ENCODE measurements at regions not wholly inside any gene's neighbourhood (a gene's known extent, or its start where the extent isn't known, plus 50 kb on each side); places are given as distances from the start of the nearest gene placed in this dataset.

GRCh38 chr16:14002416-14002990 is 68.6 kb upstream of the MRTFB start:
- Histone ChIP-seq H3K9me3 (no peaks in the 10 kb centered on the region), H3K4me3 (peak overlapping the region; percentile 36), H3K27me3 (ENCODE audit: low read depth) (no peaks in the 10 kb centered on the region), H3K27ac (no peak overlapping the region), H3K36me3 (no peaks in the 10 kb centered on the region), H3K4me1 (peaks cover 42% of the 10 kb centered on the region)
- ATAC-seq = no peak
- intact Hi-C loops (cut with DNase I) = no loop called here
- DNase-seq = no peak
- TF ChIP-seq, protein P1, sequence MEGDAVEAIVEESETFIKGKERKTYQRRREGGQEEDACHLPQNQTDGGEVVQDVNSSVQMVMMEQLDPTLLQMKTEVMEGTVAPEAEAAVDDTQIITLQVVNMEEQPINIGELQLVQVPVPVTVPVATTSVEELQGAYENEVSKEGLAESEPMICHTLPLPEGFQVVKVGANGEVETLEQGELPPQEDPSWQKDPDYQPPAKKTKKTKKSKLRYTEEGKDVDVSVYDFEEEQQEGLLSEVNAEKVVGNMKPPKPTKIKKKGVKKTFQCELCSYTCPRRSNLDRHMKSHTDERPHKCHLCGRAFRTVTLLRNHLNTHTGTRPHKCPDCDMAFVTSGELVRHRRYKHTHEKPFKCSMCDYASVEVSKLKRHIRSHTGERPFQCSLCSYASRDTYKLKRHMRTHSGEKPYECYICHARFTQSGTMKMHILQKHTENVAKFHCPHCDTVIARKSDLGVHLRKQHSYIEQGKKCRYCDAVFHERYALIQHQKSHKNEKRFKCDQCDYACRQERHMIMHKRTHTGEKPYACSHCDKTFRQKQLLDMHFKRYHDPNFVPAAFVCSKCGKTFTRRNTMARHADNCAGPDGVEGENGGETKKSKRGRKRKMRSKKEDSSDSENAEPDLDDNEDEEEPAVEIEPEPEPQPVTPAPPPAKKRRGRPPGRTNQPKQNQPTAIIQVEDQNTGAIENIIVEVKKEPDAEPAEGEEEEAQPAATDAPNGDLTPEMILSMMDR (IDR thresholded peaks at IDR 0.05) = no peak

GRCh38 chr16:14003074-14003570 is 68.0 kb upstream of the MRTFB start:
- intact Hi-C loops (cut with DNase I) = no loop called here
- Histone ChIP-seq H3K27ac (peak overlapping the region; percentile 8), H3K27me3 (ENCODE audit: low read depth) (no peaks in the 10 kb centered on the region), H3K9me3 (no peaks in the 10 kb centered on the region), H3K4me1 (peaks cover 38% of the 10 kb centered on the region), H3K4me3 (peak overlapping the region; percentile 36), H3K36me3 (no peaks in the 10 kb centered on the region)
- DNase-seq = peak; percentile 84
- peak; percentile 86 to 91 for ATAC-seq
- TF ChIP-seq, protein P1 (IDR thresholded peaks at IDR 0.05) = peak; percentile 13

DNA sequence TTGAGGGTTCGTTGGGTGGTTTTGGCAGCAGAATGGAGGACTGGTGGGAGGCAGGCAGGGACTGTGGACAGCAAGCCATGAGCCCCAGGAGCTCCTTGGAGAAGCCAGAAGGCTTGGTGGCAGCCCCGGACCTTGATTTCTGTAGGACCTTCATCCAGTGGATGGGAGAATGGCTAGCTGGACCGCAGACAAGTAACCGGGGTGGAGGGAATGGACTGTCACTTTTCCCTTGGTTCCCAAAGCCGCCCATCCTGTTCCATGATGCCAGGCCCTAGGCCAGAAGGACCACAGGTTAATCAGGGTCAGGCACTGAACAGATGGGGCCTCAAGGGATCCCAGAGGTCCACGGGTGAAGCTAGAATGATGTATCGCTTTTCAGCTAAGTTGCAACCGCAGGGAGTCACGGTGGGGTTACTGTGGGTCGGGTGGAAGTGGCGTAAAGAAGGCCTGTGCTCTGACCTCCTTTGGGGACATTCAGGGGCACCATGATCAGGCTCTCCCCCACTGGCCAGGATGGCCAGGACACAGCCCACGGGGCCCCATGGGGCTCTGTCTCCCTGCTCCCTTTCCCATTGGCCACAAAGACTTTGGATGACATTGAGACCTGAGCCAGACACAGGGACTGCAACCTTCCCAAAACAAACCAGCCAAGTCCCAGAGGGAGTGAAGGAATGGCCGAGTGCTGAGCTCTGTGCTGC is 66.9 kb upstream of the MRTFB start:
- DNase-seq = no peak
- no peak overlapping the region for H3K4me3 ChIP-seq
- intact Hi-C loops (cut with DNase I) = no loop called here
- peak overlapping the region; percentile 20 for H3K27ac ChIP-seq
- H3K27me3 ChIP-seq (ENCODE audit: low read depth) = no peaks in the 10 kb centered on the region
- ATAC-seq = peak in 1 of 2 donors; percentile 24
- TF ChIP-seq, protein P1 (IDR thresholded peaks at IDR 0.05) = no peak
- peaks cover 28% of the 10 kb centered on the region for H3K4me1 ChIP-seq
- H3K9me3 ChIP-seq = no peaks in the 10 kb centered on the region
- no peaks in the 10 kb centered on the region for H3K36me3 ChIP-seq

GRCh38 chr16:14004729-14005315 is 66.3 kb upstream of the MRTFB start:
- Histone ChIP-seq H3K4me1 (peaks cover 22% of the 10 kb centered on the region), H3K36me3 (no peaks in the 10 kb centered on the region), H3K9me3 (no peaks in the 10 kb centered on the region), H3K27me3 (ENCODE audit: low read depth) (no peaks in the 10 kb centered on the region), H3K27ac (peak overlapping the region; percentile 20), H3K4me3 (no peak overlapping the region)
- DNase-seq (no peak), ATAC-seq (no peak)
- TF ChIP-seq, protein P1 (IDR thresholded peaks at IDR 0.05) = no peak
- intact Hi-C loops (cut with DNase I) = no loop called here

DNA sequence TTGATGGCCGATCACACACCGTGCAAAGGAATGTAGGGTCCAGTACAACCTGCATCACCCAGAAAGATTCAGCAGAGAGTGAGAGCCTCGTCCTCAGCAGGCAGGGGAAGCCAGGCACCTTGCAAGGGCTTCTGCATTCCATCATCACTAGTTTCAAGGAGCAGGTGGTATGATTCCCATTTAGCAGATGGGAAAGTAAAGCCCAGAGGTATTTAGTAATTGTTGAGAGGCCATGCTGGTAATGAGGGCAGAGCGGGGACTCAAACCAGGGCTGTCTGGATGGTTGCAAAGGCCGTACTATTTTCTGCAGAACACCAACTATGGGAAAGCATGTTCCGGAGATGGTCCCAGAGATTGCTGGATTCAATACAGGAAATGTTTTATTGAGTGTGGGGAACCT is 65.8 kb upstream of the MRTFB start:
- TF ChIP-seq, protein P1 (IDR thresholded peaks at IDR 0.05) = no peak
- Histone ChIP-seq H3K4me1 (peaks cover 20% of the 10 kb centered on the region), H3K36me3 (no peaks in the 10 kb centered on the region), H3K9me3 (no peaks in the 10 kb centered on the region), H3K27ac (no peak overlapping the region), H3K27me3 (ENCODE audit: low read depth) (no peaks in the 10 kb centered on the region), H3K4me3 (no peak overlapping the region)
- intact Hi-C loops (cut with DNase I) = no loop called here
- ATAC-seq = no peak
- DNase-seq = no peak

Data from lower lobe of right lung (tissue), 2 donors.